ENCODE measurements at regions not wholly inside any gene's neighbourhood (a gene's known extent, or its start where the extent isn't known, plus 50 kb on each side); places are given as distances from the start of the nearest gene placed in this dataset.
A peak's percentile ranks its signal among the peaks of the same experiment; 100 is the strongest.

DNA sequence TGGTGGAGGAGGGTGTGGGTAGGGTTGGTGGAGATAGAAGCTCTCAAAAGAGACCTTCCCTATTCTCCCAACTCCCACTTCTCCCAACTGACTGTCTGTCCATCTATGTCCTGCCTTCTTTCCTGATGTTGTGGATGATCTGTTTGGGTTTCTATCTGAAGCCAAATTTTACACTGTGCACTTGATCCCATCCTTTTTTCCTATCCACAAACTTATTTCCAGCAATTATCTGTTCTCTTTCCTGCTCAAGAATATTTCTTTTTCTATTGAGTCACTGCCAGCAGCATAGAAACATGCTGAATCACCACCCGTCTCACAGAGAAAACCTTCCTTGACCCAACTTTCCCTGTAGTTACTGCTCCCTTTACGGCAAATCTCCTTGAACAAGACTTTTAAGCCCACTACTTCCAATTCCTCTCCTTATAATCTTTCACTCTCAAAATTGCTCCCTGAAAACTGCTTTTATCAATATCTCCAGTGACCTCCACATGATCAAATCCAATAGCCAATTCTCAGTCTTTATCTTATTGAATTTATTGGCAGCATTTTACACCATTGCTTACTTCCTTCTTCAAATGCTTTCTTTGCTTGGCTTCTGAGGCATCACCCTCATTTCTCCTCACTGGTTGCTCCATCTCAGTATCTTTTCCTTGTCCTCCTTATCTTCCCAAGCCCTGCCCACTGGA lies 141.2 kb upstream of the SLC7A14 start (continued):
- TF ChIP-seq TFAP4 (CRISPR knock-in tag; IDR thresholded peaks at IDR 0.05; ENCODE audit: borderline replicate concordance), result no peak; the same call in 1 of the 2 replicates
- no peak for TF ChIP-seq ZFX (CRISPR knock-in tag; IDR thresholded peaks at IDR 0.05)
- TF ChIP-seq ZNF584 (CRISPR knock-in tag; IDR thresholded peaks at IDR 0.05; ENCODE audit: low read depth), result no peak
- TF ChIP-seq, protein P1, sequence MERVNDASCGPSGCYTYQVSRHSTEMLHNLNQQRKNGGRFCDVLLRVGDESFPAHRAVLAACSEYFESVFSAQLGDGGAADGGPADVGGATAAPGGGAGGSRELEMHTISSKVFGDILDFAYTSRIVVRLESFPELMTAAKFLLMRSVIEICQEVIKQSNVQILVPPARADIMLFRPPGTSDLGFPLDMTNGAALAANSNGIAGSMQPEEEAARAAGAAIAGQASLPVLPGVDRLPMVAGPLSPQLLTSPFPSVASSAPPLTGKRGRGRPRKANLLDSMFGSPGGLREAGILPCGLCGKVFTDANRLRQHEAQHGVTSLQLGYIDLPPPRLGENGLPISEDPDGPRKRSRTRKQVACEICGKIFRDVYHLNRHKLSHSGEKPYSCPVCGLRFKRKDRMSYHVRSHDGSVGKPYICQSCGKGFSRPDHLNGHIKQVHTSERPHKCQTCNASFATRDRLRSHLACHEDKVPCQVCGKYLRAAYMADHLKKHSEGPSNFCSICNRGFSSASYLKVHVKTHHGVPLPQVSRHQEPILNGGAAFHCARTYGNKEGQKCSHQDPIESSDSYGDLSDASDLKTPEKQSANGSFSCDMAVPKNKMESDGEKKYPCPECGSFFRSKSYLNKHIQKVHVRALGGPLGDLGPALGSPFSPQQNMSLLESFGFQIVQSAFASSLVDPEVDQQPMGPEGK (CRISPR knock-in tag; IDR thresholded peaks at IDR 0.05; ENCODE audit: borderline replicate concordance), result no peak
- TF ChIP-seq COPS2 (conservative IDR thresholded peaks at IDR 0.05), result no peak
- TF ChIP-seq THRA (IDR thresholded peaks at IDR 0.05), result no peak
- no peak; the same call in 1 of the 2 replicates for TF ChIP-seq ARID2 (IDR thresholded peaks at IDR 0.05)
- TF ChIP-seq RBM39 (optimal IDR thresholded peaks at IDR 0.05; ENCODE audit: low read depth, low read length), result no peak
- TF ChIP-seq ZNF41 (CRISPR knock-in tag; conservative IDR thresholded peaks at IDR 0.05), result no peak
- TF ChIP-seq CLOCK (CRISPR knock-in tag; IDR thresholded peaks at IDR 0.05; ENCODE audit: borderline replicate concordance), result no peak; the same call in 1 of the 2 replicates
- no peak for TF ChIP-seq CBFA2T3 (IDR thresholded peaks at IDR 0.05)
- no peak for TF ChIP-seq U2AF2 (optimal IDR thresholded peaks at IDR 0.05; ENCODE audit: low read depth, low read length)
- TF ChIP-seq MAFG (tag; conservative IDR thresholded peaks at IDR 0.05), result peak; percentile 96
- TF ChIP-seq PTTG1 (tag; IDR thresholded peaks at IDR 0.05; ENCODE audit: low read depth), result no peak
- TF ChIP-seq NFATC3 (IDR thresholded peaks at IDR 0.05), result no peak
- TF ChIP-seq NCOA6 (IDR thresholded peaks at IDR 0.05), result no peak
- no peak for TF ChIP-seq PREB (CRISPR knock-in tag; IDR thresholded peaks at IDR 0.05)
- no peak for TF ChIP-seq POLR2H (tag; IDR thresholded peaks at IDR 0.05; ENCODE audit: low read depth)
- no peak for TF ChIP-seq SRSF1 (IDR thresholded peaks at IDR 0.05; ENCODE audit: low read depth, low read length)

Data from K562 (cell line).